ENCODE measurements at regions not wholly inside any gene's neighbourhood (a gene's known extent, or its start where the extent isn't known, plus 50 kb on each side); places are given as distances from the start of the nearest gene placed in this dataset.

DNA sequence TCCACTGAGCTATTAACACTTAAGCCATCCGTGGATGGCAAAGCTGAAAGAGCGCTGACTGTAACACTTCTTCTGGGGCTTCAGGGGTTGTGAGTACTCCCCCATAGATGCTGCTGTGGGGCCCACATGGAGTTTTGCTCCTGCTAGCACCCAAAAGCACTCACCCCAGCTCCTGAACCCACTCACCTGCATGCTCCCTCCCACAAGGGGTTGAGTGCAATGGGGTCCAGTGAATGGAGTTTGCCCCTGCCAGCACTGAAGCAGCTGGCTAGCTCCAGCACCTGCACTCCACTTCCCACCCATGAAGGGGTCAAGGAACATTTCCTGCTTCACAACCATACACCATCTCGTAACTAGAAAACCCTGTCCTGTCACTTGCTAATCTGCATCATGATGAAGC lies 78.9 kb downstream of the IL21 start:
- TF ChIP-seq, protein P1, sequence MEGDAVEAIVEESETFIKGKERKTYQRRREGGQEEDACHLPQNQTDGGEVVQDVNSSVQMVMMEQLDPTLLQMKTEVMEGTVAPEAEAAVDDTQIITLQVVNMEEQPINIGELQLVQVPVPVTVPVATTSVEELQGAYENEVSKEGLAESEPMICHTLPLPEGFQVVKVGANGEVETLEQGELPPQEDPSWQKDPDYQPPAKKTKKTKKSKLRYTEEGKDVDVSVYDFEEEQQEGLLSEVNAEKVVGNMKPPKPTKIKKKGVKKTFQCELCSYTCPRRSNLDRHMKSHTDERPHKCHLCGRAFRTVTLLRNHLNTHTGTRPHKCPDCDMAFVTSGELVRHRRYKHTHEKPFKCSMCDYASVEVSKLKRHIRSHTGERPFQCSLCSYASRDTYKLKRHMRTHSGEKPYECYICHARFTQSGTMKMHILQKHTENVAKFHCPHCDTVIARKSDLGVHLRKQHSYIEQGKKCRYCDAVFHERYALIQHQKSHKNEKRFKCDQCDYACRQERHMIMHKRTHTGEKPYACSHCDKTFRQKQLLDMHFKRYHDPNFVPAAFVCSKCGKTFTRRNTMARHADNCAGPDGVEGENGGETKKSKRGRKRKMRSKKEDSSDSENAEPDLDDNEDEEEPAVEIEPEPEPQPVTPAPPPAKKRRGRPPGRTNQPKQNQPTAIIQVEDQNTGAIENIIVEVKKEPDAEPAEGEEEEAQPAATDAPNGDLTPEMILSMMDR (IDR thresholded peaks at IDR 0.05; ENCODE audit: extremely low read depth in 1 of 2, insufficient read depth in 1 of 2, low read depth in 1 of 2, low read length in 2 of 2): no peak
- TF ChIP-seq JUN (IDR thresholded peaks at IDR 0.05; ENCODE audit: borderline replicate concordance, insufficient read depth, insufficient read length, low read depth) (no peak), POLR2A (IDR thresholded peaks at IDR 0.05; ENCODE audit: low read depth, low read length) (no peak)
